ENCODE measurements at regions not wholly inside any gene's neighbourhood (a gene's known extent, or its start where the extent isn't known, plus 50 kb on each side); places are given as distances from the start of the nearest gene placed in this dataset.

- no peak for TF ChIP-seq CTCF (conservative IDR thresholded peaks at IDR 0.05 in 1 of 2, IDR thresholded peaks at IDR 0.05 in 1 of 2; ENCODE audit: low read depth in 1 of 2, low read length in 2 of 2)
- TF ChIP-seq EZH2 (IDR thresholded peaks at IDR 0.05; ENCODE audit: low read length, missing control alignments): no peak
Measured at GRCh38 chr2:2663401-2664036, 332.4 kb upstream of the MYT1L start.

Data from fibroblast of lung (primary cell).